ENCODE measurements at regions not wholly inside any gene's neighbourhood (a gene's known extent, or its start where the extent isn't known, plus 50 kb on each side); places are given as distances from the start of the nearest gene placed in this dataset.
"Not testable (repeated sequence)": the region's sequence is repeated elsewhere in the genome, so short reads cannot be mapped to it uniquely, and the experiment has no call there.

- peaks cover 32% of the 10 kb centered on the region for H3K9me3 Mint-ChIP-seq
- H3K36me3 Mint-ChIP-seq (ENCODE audit: low read depth), result peaks cover 4% of the 10 kb centered on the region
- WGBS, 2 experiments (ENCODE audit: insufficient coverage in 1 of 2, insufficient read length in 1 of 2), result 48% methylated on average over 2 of the region's 2 CpGs; no CpG with 5 or more reads in 1 of the 2 experiments
- H3K27ac Mint-ChIP-seq, result no peak overlapping the region
- Histone ChIP-seq H3K4me1 (ENCODE audit: control insufficient read depth, insufficient read depth, low read length) (no peaks in the 10 kb centered on the region), H3K9me3 (ENCODE audit: control insufficient read depth, low read length) (peaks cover 11% of the 10 kb centered on the region), H3K4me3 (ENCODE audit: low read length) (no peak overlapping the region), H3K27me3 (ENCODE audit: control insufficient read depth, insufficient read depth, low read length, poor library complexity, severe bottlenecking) (no peaks in the 10 kb centered on the region), H3K27ac (ENCODE audit: low read depth, low read length) (no peak overlapping the region), H3K9ac (ENCODE audit: extremely low read depth, low read length, poor library complexity, severe bottlenecking) (no peak overlapping the region), H3K36me3 (ENCODE audit: control insufficient read depth, insufficient read depth, low read length) (no peaks in the 10 kb centered on the region)
- H3K27me3 Mint-ChIP-seq (ENCODE audit: insufficient read depth), result no peaks in the 10 kb centered on the region
- TF ChIP-seq CTCF (conservative IDR thresholded peaks at IDR 0.05), result no peak
- no peak overlapping the region for H3K4me3 Mint-ChIP-seq
- peaks cover 2% of the 10 kb centered on the region for H3K4me1 Mint-ChIP-seq
- DNase-seq, result no peak
These were observed 2280.6 kb upstream of the ACO1 start for GRCh38 chr9:30103647-30104394.

GRCh38 chr9:30107134-30107533, 2277.3 kb upstream of the ACO1 start:
- H3K27ac ChIP-seq (ENCODE audit: low read depth, low read length); H3K27ac Mint-ChIP-seq; H3K27me3 ChIP-seq (ENCODE audit: control insufficient read depth, insufficient read depth, low read length, poor library complexity, severe bottlenecking); H3K9ac ChIP-seq (ENCODE audit: extremely low read depth, low read length, poor library complexity, severe bottlenecking); H3K4me1 Mint-ChIP-seq; H3K4me3 ChIP-seq (ENCODE audit: low read length); DNase-seq; H3K27me3 Mint-ChIP-seq (ENCODE audit: insufficient read depth); H3K4me3 Mint-ChIP-seq; H3K36me3 Mint-ChIP-seq (ENCODE audit: low read depth); H3K4me1 ChIP-seq (ENCODE audit: control insufficient read depth, insufficient read depth, low read length); H3K36me3 ChIP-seq (ENCODE audit: control insufficient read depth, insufficient read depth, low read length): not testable (repeated sequence)
- H3K9me3 Mint-ChIP-seq, result peaks cover 32% of the 10 kb centered on the region
- H3K9me3 ChIP-seq (ENCODE audit: control insufficient read depth, low read length), result peaks cover 11% of the 10 kb centered on the region
- WGBS, 2 experiments (ENCODE audit: insufficient coverage in 1 of 2, insufficient read length in 1 of 2), result 92 to 94% methylated on average over 2 to 8 of the region's 8 CpGs

GRCh38 chr9:30116673-30117217, 2267.7 kb upstream of the ACO1 start:
- Mint-ChIP-seq H3K4me3 (no peak overlapping the region), H3K4me1 (peaks cover 9% of the 10 kb centered on the region), H3K27me3 (ENCODE audit: insufficient read depth) (no peaks in the 10 kb centered on the region), H3K27ac (no peak overlapping the region), H3K9me3 (peaks cover 22% of the 10 kb centered on the region), H3K36me3 (ENCODE audit: low read depth) (peaks cover 14% of the 10 kb centered on the region)
- Histone ChIP-seq H3K36me3 (ENCODE audit: control insufficient read depth, insufficient read depth, low read length) (no peaks in the 10 kb centered on the region), H3K9me3 (ENCODE audit: control insufficient read depth, low read length) (peaks cover 30% of the 10 kb centered on the region), H3K4me1 (ENCODE audit: control insufficient read depth, insufficient read depth, low read length) (no peaks in the 10 kb centered on the region), H3K9ac (ENCODE audit: extremely low read depth, low read length, poor library complexity, severe bottlenecking) (no peak overlapping the region), H3K27me3 (ENCODE audit: control insufficient read depth, insufficient read depth, low read length, poor library complexity, severe bottlenecking) (no peaks in the 10 kb centered on the region), H3K4me3 (ENCODE audit: low read length) (no peak overlapping the region), H3K27ac (ENCODE audit: low read depth, low read length) (no peak overlapping the region)
- WGBS, 2 experiments (ENCODE audit: insufficient coverage in 1 of 2, insufficient read length in 1 of 2), result 75 to 77% methylated on average over 1 to 3 of the region's 3 CpGs
- peak; percentile 61 for DNase-seq
- no peak for TF ChIP-seq CTCF (conservative IDR thresholded peaks at IDR 0.05)
